Ishikawa (cell line): ENCODE measurements at regions not wholly inside any gene's neighbourhood (a gene's known extent, or its start where the extent isn't known, plus 50 kb on each side); places are given as distances from the start of the nearest gene placed in this dataset.

Experiments
- CREB1 ChIP-seq: IDR thresholded peaks from 2 replicates; pipeline ENCODE4 v1.6.1; 2012; ENCODE audit warnings: low read depth
- EGR1 ChIP-seq: IDR thresholded peaks from 2 replicates; pipeline ENCODE4 v1.6.1; 2012
- EP300 ChIP-seq: IDR thresholded peaks from 2 replicates; pipeline ENCODE4 v1.6.1; 2012; ENCODE audit warnings: borderline replicate concordance
- MAX ChIP-seq: IDR thresholded peaks from 2 replicates; pipeline ENCODE4 v1.6.1; 2012
- RAD21 ChIP-seq: IDR thresholded peaks from 2 replicates; pipeline ENCODE4 v1.6.1; 2012; ENCODE audit warnings: low read depth
- REST ChIP-seq: IDR thresholded peaks from 2 replicates; pipeline ENCODE4 v1.6.1; 2012; ENCODE audit warnings: low read depth, mild to moderate bottlenecking
- TAF1 ChIP-seq: IDR thresholded peaks from 2 replicates; pipeline ENCODE4 v1.6.1; 2012; ENCODE audit warnings: low read depth, mild to moderate bottlenecking
- TCF12 ChIP-seq: IDR thresholded peaks from 2 replicates; pipeline ENCODE4 v1.6.1; 2012; ENCODE audit warnings: low read depth

DNA sequence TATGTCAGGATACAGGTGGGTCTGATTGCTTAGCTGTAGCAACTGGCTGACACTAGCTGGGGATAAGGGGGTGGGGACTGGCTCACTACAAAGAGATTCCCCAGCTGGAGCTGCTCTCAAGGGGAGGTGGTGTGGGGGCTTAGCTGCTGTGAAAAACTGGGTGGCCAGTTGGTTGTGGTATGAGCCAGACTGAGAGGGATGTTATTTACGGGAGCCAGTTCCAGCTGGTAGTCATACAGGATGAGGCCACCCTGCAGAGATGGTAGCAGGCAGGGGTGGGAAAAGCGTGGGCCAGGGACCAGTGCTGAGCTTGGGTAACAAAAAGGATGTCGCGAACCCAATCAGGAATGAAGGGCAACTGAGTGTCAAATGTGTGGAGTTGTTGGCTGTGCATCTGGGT lies 204.0 kb upstream of the C21orf91 start:
- TF ChIP-seq EP300 (no peak), REST (no peak), EGR1 (no peak), RAD21 (no peak), MAX (no peak), TAF1 (no peak), CREB1 (no peak), TCF12 (no peak)
